DND-41 (cell line): ENCODE measurements at regions not wholly inside any gene's neighbourhood (a gene's known extent, or its start where the extent isn't known, plus 50 kb on each side); places are given as distances from the start of the nearest gene placed in this dataset.

Source experiments
- ATAC-seq: fragments of 200-7000 bp; cut with Tn5 transposase; 3 replicates; pipeline ENCODE4 v1.9.1; 2021; ENCODE audit warnings: low read depth; ENCODE audit not compliant: insufficient read depth
- DNase-seq: peaks from one replicate; pipeline ENCODE4 v3.0.0-alpha.2; 2020
- H2AFZ ChIP-seq: 2 replicates; pipeline ENCODE4 v1.6.0; 2012; ENCODE audit warnings: low read depth, low read length
- H3K27ac ChIP-seq: 2 replicates; pipeline ENCODE4 v1.5.1; 2012; ENCODE audit warnings: low read length, inconsistent platforms
- H3K27me3 ChIP-seq: fragments of 200-600 bp; sonication (generic); 2 replicates; pipeline ENCODE4 v1.6.0; 2012; ENCODE audit warnings: low read length, mild to moderate bottlenecking, inconsistent platforms; ENCODE audit not compliant: insufficient read depth, poor library complexity
- H3K36me3 ChIP-seq: 2 replicates; pipeline ENCODE4 v1.5.1; 2012; ENCODE audit warnings: low read length, inconsistent platforms; ENCODE audit not compliant: insufficient read depth
- H3K4me1 ChIP-seq: 2 replicates; pipeline ENCODE4 v1.5.1; 2012; ENCODE audit warnings: mild to moderate bottlenecking, low read length; ENCODE audit not compliant: insufficient read depth
- H3K4me2 ChIP-seq: 2 replicates; pipeline ENCODE4 v1.6.0; 2012; ENCODE audit warnings: mild to moderate bottlenecking, moderate library complexity, low read length, inconsistent platforms; ENCODE audit not compliant: insufficient read depth
- H3K4me3 ChIP-seq, 2 experiments: fragments of 200-600 bp in 1 of 2; shearing (Covaris generic) in 1 of 2; 2 replicates each; pipeline ENCODE4 v1.5.1; 2012 to 2016; ENCODE audit warnings: inconsistent platforms in 2 of 2, low read length in 2 of 2, mild to moderate bottlenecking in 2 of 2, low read depth in 1 of 2, moderate library complexity in 1 of 2
- H3K79me2 ChIP-seq: 2 replicates; pipeline ENCODE4 v1.6.0; 2012; ENCODE audit warnings: low read length, inconsistent platforms; ENCODE audit not compliant: insufficient read depth
- H3K9ac ChIP-seq: 2 replicates; pipeline ENCODE4 v1.6.0; 2012; ENCODE audit warnings: low read depth, mild to moderate bottlenecking, inconsistent platforms, low read length, moderate library complexity
- H3K9me3 ChIP-seq: 2 replicates; pipeline ENCODE4 v1.5.1; 2012; ENCODE audit warnings: low read length, moderate library complexity, mild to moderate bottlenecking, inconsistent platforms; ENCODE audit not compliant: insufficient read depth, severe bottlenecking
- H4K20me1 ChIP-seq: 2 replicates; pipeline ENCODE4 v1.6.0; 2012; ENCODE audit warnings: low read length; ENCODE audit not compliant: insufficient read depth
- EZH2 ChIP-seq: IDR thresholded peaks from 3 replicates; pipeline ENCODE4 v1.6.1; 2012; ENCODE audit warnings: borderline replicate concordance, low read depth, mild to moderate bottlenecking, moderate library complexity, low read length, inconsistent platforms; ENCODE audit not compliant: severe bottlenecking
- TF ChIP-seq, protein P1 (sequence below): IDR thresholded peaks from 2 replicates; pipeline ENCODE4 v1.5.1; 2012; ENCODE audit warnings: borderline replicate concordance, low read length, moderate library complexity, mild to moderate bottlenecking; ENCODE audit not compliant: poor library complexity, severe bottlenecking; ENCODE audit errors: extremely low read depth

DNA sequence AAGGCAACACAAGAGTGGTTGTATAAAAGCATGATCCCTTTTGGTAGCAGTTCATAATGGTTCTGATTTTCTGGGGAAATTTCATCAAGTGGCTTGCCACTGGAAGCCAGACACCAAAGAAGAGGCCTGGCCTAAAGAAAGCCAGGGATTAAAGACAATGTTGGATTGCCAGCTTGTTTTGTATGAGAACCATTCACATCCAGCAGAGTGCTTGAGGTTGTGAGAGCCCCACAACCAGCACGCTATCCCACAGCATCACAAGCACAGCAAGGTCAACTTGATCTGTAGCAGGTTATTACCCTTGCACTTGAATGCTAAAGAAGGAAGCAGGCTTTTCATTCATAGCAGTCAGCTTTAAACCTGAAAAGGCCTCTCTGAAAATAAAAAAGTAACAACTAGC lies 399.8 kb downstream of the PLPP3 start:
- Histone ChIP-seq H3K4me1 (peaks cover 23% of the 10 kb centered on the region), H3K27me3 (no peaks in the 10 kb centered on the region), H2AFZ (peak overlapping the region; percentile 69), H3K9ac (peak overlapping the region; percentile 52; the same call in 1 of the 2 replicates), H3K4me2 (0 out of 2 replicates have a peak overlapping the region, but pooled peaks have one; percentile 62), H3K36me3 (no peaks in the 10 kb centered on the region), H4K20me1 (no peaks in the 10 kb centered on the region), H3K79me2 (no peaks in the 10 kb centered on the region), H3K9me3 (no peaks in the 10 kb centered on the region), H3K4me3 (no peak overlapping the region), H3K27ac (peak overlapping the region; percentile 83)
- no peak for TF ChIP-seq EZH2
- TF ChIP-seq, protein P1, sequence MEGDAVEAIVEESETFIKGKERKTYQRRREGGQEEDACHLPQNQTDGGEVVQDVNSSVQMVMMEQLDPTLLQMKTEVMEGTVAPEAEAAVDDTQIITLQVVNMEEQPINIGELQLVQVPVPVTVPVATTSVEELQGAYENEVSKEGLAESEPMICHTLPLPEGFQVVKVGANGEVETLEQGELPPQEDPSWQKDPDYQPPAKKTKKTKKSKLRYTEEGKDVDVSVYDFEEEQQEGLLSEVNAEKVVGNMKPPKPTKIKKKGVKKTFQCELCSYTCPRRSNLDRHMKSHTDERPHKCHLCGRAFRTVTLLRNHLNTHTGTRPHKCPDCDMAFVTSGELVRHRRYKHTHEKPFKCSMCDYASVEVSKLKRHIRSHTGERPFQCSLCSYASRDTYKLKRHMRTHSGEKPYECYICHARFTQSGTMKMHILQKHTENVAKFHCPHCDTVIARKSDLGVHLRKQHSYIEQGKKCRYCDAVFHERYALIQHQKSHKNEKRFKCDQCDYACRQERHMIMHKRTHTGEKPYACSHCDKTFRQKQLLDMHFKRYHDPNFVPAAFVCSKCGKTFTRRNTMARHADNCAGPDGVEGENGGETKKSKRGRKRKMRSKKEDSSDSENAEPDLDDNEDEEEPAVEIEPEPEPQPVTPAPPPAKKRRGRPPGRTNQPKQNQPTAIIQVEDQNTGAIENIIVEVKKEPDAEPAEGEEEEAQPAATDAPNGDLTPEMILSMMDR: no peak
- ATAC-seq: no peak
- DNase-seq: no peak

DNA sequence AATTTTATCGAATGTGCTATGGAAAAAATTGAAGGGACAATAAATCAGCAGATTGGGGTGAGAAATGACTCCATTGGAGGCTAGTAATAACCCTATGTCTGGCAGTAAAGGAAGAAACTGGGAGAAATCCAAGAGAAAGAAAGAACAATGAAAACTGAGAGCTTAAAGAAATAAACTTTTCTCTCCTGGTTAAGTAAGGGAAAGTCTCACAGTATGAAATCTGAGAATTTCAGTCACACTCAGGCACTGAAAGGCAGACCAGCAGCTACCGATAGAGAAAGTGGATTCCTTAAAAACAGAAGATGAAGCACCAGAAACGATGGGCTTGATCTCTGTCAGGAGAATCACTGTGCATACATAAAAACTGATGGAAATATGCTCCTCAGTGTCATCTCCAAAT lies 404.2 kb downstream of the PLPP3 start:
- no peaks in the 10 kb centered on the region for H4K20me1 ChIP-seq
- DNase-seq: no peak
- no peaks in the 10 kb centered on the region for H3K9me3 ChIP-seq
- TF ChIP-seq EZH2: no peak
- TF ChIP-seq, protein P1: no peak
- no peaks in the 10 kb centered on the region for H3K79me2 ChIP-seq
- no peaks in the 10 kb centered on the region for H3K27me3 ChIP-seq
- no peak overlapping the region for H3K27ac ChIP-seq
- ATAC-seq: no peak
- H3K4me1 ChIP-seq: peaks cover 9% of the 10 kb centered on the region
- H2AFZ ChIP-seq: no peak overlapping the region
- H3K4me3 ChIP-seq: no peak overlapping the region
- H3K36me3 ChIP-seq: no peaks in the 10 kb centered on the region
- H3K9ac ChIP-seq: no peak overlapping the region
- H3K4me2 ChIP-seq: no peak overlapping the region

DNA sequence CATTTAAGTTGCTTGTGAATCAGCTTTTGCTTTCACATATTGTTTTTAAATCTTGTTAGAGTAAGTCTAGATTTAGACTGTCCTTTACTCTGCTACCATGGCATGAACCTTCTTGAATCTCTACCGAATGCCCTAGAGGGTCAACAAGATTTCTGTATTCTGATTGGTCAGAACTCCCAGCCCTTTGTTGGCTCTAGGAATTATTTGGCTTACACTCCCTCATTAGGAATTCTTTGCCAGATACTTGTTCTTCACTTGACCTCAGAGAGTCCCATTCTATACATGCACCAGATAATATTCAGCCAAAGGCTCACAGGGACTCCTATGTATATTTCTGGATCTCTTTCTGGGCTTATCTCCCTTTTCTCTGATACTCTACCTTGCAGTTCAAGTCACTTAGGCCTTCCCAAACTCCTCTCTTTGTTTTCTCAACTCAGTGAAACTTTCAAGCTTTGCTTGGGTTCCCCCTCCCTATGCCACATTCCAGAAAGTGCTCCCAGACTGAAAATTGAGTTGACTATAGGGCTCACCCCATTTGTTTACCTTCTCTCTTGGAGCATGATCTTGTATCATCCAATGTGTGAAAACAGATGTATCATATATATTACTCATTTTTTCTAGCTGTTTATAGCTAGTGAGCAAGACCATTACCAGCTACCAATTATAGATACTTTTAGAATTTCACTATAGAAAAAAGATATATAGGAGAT lies 405.0 kb downstream of the PLPP3 start:
- Histone ChIP-seq H4K20me1 (no peaks in the 10 kb centered on the region), H3K9me3 (no peaks in the 10 kb centered on the region), H3K4me2 (no peak overlapping the region), H3K4me3 (no peak overlapping the region), H3K36me3 (no peaks in the 10 kb centered on the region), H3K4me1 (peaks cover under 1% of the 10 kb centered on the region; the same call in 1 of the 2 replicates), H3K9ac (no peak overlapping the region), H2AFZ (no peak overlapping the region), H3K79me2 (no peaks in the 10 kb centered on the region), H3K27me3 (no peaks in the 10 kb centered on the region), H3K27ac (no peak overlapping the region)
- no peak for DNase-seq
- ATAC-seq: no peak
- TF ChIP-seq, protein P1: no peak
- no peak for TF ChIP-seq EZH2
